ENCODE measurements at regions not wholly inside any gene's neighbourhood (a gene's known extent, or its start where the extent isn't known, plus 50 kb on each side); places are given as distances from the start of the nearest gene placed in this dataset.

DNA sequence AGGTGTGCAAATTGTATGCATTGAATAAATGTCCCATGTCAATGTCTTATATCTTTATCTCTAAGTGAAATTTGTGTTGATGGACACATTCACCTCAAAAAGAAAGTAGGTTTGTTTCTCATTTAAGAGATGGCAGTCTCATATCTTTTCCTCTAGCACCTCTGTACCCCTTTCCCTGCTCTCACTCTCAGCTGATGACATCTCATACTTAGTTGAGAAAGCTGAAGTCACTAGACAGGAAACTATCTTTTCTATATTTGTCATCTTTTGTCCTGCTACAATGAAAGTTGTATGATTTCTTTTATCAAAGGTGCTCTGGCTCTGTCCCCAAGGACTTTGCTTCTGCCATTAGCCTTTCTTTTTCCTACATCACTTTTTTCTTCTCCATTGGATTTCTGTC, 84.0 kb upstream of the GRPR start:
- Histone ChIP-seq H3K27ac (ENCODE audit: low read length) (no peak overlapping the region), H3K4me2 (ENCODE audit: insufficient read depth, low read length) (no peak overlapping the region), H3K4me1 (ENCODE audit: insufficient read depth, low read length) (no peaks in the 10 kb centered on the region), H3K4me3 (ENCODE audit: low read depth in 1 of 2, low read length in 2 of 2) (no peak overlapping the region), H3K79me2 (ENCODE audit: insufficient read depth, low read length) (no peaks in the 10 kb centered on the region), H4K20me1 (ENCODE audit: insufficient read depth, low read length) (no peaks in the 10 kb centered on the region), H3K9ac (ENCODE audit: low read depth, low read length) (no peak overlapping the region), H2AFZ (ENCODE audit: low read depth, low read length) (no peak overlapping the region), H3K27me3 (ENCODE audit: insufficient read depth, low read length, poor library complexity) (no peaks in the 10 kb centered on the region), H3K36me3 (ENCODE audit: insufficient read depth, low read length) (no peaks in the 10 kb centered on the region), H3K9me3 (ENCODE audit: insufficient read depth, low read length, severe bottlenecking) (no peaks in the 10 kb centered on the region)
- no peak for ATAC-seq (ENCODE audit: insufficient read depth, low read depth)
- no peak for DNase-seq
- TF ChIP-seq, protein P1, sequence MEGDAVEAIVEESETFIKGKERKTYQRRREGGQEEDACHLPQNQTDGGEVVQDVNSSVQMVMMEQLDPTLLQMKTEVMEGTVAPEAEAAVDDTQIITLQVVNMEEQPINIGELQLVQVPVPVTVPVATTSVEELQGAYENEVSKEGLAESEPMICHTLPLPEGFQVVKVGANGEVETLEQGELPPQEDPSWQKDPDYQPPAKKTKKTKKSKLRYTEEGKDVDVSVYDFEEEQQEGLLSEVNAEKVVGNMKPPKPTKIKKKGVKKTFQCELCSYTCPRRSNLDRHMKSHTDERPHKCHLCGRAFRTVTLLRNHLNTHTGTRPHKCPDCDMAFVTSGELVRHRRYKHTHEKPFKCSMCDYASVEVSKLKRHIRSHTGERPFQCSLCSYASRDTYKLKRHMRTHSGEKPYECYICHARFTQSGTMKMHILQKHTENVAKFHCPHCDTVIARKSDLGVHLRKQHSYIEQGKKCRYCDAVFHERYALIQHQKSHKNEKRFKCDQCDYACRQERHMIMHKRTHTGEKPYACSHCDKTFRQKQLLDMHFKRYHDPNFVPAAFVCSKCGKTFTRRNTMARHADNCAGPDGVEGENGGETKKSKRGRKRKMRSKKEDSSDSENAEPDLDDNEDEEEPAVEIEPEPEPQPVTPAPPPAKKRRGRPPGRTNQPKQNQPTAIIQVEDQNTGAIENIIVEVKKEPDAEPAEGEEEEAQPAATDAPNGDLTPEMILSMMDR (IDR thresholded peaks at IDR 0.05; ENCODE audit: borderline replicate concordance, extremely low read depth, low read length, poor library complexity, severe bottlenecking): no peak

DNA sequence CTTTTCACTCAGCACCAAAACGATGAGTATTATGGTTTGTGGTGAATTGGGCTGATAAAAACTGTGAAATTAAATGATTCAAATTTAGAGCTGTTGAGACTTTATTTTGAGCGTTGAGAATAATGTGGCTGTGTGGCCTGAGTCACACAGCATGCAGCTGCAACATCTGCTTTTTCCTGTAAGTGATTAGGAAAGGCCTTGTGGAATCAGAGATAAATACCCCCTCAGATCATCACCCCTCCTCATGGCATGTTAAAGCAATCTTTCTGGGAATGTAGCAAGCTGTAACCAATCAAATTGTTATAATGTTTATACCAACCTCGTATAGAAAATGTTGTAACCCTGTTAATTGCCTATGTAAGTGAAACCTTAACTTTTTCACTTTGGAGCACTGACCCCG, 90.0 kb upstream of the GRPR start:
- Histone ChIP-seq H3K27ac (ENCODE audit: low read length) (no peak overlapping the region), H3K4me3 (ENCODE audit: low read depth in 1 of 2, low read length in 2 of 2) (no peak overlapping the region), H4K20me1 (ENCODE audit: insufficient read depth, low read length) (no peaks in the 10 kb centered on the region), H3K4me1 (ENCODE audit: insufficient read depth, low read length) (no peaks in the 10 kb centered on the region), H3K27me3 (ENCODE audit: insufficient read depth, low read length, poor library complexity) (no peaks in the 10 kb centered on the region), H3K9ac (ENCODE audit: low read depth, low read length) (no peak overlapping the region), H3K9me3 (ENCODE audit: insufficient read depth, low read length, severe bottlenecking) (no peaks in the 10 kb centered on the region), H2AFZ (ENCODE audit: low read depth, low read length) (no peak overlapping the region), H3K36me3 (ENCODE audit: insufficient read depth, low read length) (no peaks in the 10 kb centered on the region), H3K79me2 (ENCODE audit: insufficient read depth, low read length) (no peaks in the 10 kb centered on the region), H3K4me2 (ENCODE audit: insufficient read depth, low read length) (no peak overlapping the region)
- DNase-seq (no peak), ATAC-seq (ENCODE audit: insufficient read depth, low read depth) (no peak)
- TF ChIP-seq, protein P1 (IDR thresholded peaks at IDR 0.05; ENCODE audit: borderline replicate concordance, extremely low read depth, low read length, poor library complexity, severe bottlenecking): no peak
- TF ChIP-seq EZH2 (IDR thresholded peaks at IDR 0.05; ENCODE audit: borderline replicate concordance, low read depth, low read length, severe bottlenecking): no peak

DNA sequence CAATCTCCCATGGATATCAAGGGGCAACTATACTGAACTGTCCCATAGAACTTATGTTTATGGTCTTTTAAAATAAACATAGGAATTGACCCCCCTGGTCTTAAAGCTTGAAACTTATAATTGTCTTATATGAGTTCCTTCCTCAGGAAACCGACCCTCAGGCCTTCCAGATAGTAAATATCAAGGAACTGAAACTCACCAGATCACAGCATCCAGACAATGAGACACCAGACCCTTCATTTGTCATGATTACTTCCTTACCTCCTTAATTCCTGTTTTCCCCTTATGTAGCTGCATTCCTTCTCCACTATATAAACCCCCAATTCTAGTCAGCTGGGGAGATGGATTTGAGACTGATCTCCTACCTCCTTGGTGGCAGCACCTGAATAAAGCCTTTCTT, 94.8 kb upstream of the GRPR start:
- Histone ChIP-seq H3K36me3 (ENCODE audit: insufficient read depth, low read length) (no peaks in the 10 kb centered on the region), H3K4me2 (ENCODE audit: insufficient read depth, low read length) (no peak overlapping the region), H3K27me3 (ENCODE audit: insufficient read depth, low read length, poor library complexity) (no peaks in the 10 kb centered on the region), H3K4me3 (ENCODE audit: low read depth in 1 of 2, low read length in 2 of 2) (no peak overlapping the region), H3K27ac (ENCODE audit: low read length) (no peak overlapping the region), H2AFZ (ENCODE audit: low read depth, low read length) (no peak overlapping the region), H4K20me1 (ENCODE audit: insufficient read depth, low read length) (no peaks in the 10 kb centered on the region), H3K79me2 (ENCODE audit: insufficient read depth, low read length) (no peaks in the 10 kb centered on the region), H3K9ac (ENCODE audit: low read depth, low read length) (no peak overlapping the region), H3K9me3 (ENCODE audit: insufficient read depth, low read length, severe bottlenecking) (no peaks in the 10 kb centered on the region), H3K4me1 (ENCODE audit: insufficient read depth, low read length) (no peaks in the 10 kb centered on the region)
- DNase-seq (no peak), ATAC-seq (ENCODE audit: insufficient read depth, low read depth) (no peak)
- TF ChIP-seq, protein P1 (IDR thresholded peaks at IDR 0.05; ENCODE audit: borderline replicate concordance, extremely low read depth, low read length, poor library complexity, severe bottlenecking): no peak
- TF ChIP-seq EZH2 (IDR thresholded peaks at IDR 0.05; ENCODE audit: borderline replicate concordance, low read depth, low read length, severe bottlenecking): no peak
